Testis (tissue), 2 donors: ENCODE measurements at regions not wholly inside any gene's neighbourhood (a gene's known extent, or its start where the extent isn't known, plus 50 kb on each side); places are given as distances from the start of the nearest gene placed in this dataset.

ENCODE experiments used
- POLR2A ChIP-seq: fragments of 450-650 bp; IDR thresholded peaks from one replicate; pipeline ENCODE4 v1.6.1; 2017; ENCODE audit warnings: antibody characterized with exemption, mild to moderate bottlenecking, moderate library complexity
- TF ChIP-seq, protein P1 (sequence below), 3 experiments: fragments of 450-650 bp in 2 of 3; fragments of 200-600 bp in 1 of 3; sonication (generic) in 1 of 3; IDR thresholded peaks; one replicate each; pipeline ENCODE4 v1.5.1; 2016 to 2019; ENCODE audit warnings: antibody characterized with exemption in 3 of 3, mild to moderate bottlenecking in 2 of 3, moderate library complexity in 1 of 3

DNA sequence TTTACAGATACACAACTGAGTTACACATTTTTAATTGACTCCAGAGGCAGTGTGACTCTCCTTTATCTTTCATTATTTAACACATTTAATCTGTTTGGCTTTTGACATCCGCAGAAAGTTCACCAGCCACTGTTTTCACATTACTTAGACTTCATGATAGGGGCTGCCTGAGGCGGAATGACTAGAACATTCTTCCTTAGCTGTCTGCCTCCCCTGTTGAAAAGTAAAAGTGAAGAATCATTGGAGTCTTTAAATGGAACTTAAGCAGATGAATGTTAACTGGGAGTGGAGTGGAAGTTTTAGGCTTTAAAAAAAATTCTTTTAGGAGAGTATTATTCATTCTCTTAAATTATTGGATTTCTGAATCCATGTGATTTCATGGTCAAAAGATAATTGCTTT is 229.2 kb upstream of the MTNR1B start:
- TF ChIP-seq POLR2A = no peak
- TF ChIP-seq, protein P1, sequence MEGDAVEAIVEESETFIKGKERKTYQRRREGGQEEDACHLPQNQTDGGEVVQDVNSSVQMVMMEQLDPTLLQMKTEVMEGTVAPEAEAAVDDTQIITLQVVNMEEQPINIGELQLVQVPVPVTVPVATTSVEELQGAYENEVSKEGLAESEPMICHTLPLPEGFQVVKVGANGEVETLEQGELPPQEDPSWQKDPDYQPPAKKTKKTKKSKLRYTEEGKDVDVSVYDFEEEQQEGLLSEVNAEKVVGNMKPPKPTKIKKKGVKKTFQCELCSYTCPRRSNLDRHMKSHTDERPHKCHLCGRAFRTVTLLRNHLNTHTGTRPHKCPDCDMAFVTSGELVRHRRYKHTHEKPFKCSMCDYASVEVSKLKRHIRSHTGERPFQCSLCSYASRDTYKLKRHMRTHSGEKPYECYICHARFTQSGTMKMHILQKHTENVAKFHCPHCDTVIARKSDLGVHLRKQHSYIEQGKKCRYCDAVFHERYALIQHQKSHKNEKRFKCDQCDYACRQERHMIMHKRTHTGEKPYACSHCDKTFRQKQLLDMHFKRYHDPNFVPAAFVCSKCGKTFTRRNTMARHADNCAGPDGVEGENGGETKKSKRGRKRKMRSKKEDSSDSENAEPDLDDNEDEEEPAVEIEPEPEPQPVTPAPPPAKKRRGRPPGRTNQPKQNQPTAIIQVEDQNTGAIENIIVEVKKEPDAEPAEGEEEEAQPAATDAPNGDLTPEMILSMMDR (IDR thresholded peaks at IDR 0.05) = no peak
